GM18951 (cell line): ENCODE measurements at regions not wholly inside any gene's neighbourhood (a gene's known extent, or its start where the extent isn't known, plus 50 kb on each side); places are given as distances from the start of the nearest gene placed in this dataset.

Source experiments
- POLR2A ChIP-seq: IDR thresholded peaks from 4 replicates; pipeline ENCODE4 v1.6.1; 2011; ENCODE audit warnings: mild to moderate bottlenecking; ENCODE audit not compliant: insufficient read length, insufficient read depth; ENCODE audit errors: extremely low read depth
- in situ Hi-C: fragments of 300-500 bp; cut with MboI; formaldehyde crosslinking; loops from one replicate; pipeline ENCODE4 v1.12.0; 2022; ENCODE audit warnings: low sequenced_read_pairs, mixed read lengths, inconsistent platforms; ENCODE audit not compliant: unreplicated experiment

DNA sequence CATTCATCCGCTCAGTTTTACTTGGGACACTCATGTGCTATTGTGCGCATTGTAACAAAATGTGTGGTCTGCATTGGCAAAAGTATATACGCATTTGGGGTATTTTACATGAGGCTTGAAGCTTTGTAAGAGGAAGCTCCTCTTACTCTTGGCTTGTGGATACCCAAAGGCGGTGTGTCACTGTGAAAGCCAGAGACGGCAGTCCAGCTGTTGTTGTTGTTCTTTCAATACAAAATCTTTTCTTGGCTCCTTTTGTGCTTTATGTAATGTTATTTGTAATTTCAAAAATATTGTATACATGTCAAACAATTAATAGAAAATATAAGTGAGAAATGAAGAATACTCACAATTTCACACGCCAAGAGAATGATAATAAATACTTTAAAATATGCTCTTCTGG, 128.3 kb upstream of the MOCS2 start:
- TF ChIP-seq POLR2A: no peak
- in situ Hi-C loops: no loop called here

DNA sequence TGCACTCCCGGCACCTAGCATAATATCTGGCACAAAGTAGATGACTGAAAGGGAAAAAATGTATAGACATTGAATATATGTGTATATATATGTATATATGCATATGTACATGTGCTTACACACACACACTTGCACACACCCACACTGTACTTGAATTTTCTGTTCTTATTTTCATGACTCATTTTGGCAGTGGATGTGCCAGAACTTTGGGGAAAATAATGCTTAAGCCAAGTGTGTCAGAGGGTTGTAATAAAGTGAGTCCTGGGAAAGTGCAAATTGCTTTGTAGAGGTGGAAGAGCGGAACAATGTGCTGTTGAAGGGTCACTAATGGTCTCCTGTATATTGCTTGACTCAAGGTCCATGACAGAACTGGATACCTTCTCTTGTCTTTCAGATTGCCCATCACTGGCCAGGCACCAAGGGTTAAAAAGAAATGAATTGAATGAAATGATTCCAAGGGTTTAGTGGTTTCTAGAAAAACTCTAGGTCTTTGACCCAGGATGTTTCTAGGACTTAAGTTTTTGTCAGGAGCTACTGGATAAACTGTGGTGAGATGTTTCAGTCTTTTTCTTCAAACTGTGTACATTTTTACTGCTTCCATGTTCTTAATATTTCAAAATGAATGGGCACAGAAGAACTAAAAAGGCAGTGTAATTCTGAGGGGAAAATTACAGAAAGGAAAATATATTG, 129.9 kb upstream of the MOCS2 start:
- in situ Hi-C loops: no loop called here
- no peak for TF ChIP-seq POLR2A

DNA sequence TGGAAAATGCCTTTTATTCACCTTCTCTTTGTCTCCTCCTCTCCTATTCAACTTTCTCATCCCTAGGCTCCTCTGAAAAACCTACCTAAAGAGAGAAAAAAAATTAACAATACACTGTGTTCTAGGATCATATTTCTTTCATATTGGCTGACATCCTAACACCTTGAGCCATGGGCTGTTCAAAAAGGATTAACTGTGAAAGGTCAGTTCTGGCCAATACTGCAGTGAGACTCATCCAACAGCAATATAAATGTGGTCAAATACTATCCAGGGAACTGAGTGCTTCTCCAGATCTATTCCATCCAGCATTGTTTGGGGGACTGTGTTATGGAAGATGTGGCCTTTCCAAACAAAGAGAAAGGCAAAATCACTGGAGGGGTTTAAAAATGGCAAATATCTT, 131.1 kb upstream of the MOCS2 start:
- in situ Hi-C loops: no loop called here
- TF ChIP-seq POLR2A: no peak

- TF ChIP-seq POLR2A: no peak
- in situ Hi-C loops: no loop called here
Measured at GRCh38 chr5:53241572-53241971, 132.0 kb upstream of the MOCS2 start.

- in situ Hi-C loops: no loop called here
- no peak for TF ChIP-seq POLR2A
Measured at GRCh38 chr5:53243403-53243802, 133.8 kb upstream of the MOCS2 start.

DNA sequence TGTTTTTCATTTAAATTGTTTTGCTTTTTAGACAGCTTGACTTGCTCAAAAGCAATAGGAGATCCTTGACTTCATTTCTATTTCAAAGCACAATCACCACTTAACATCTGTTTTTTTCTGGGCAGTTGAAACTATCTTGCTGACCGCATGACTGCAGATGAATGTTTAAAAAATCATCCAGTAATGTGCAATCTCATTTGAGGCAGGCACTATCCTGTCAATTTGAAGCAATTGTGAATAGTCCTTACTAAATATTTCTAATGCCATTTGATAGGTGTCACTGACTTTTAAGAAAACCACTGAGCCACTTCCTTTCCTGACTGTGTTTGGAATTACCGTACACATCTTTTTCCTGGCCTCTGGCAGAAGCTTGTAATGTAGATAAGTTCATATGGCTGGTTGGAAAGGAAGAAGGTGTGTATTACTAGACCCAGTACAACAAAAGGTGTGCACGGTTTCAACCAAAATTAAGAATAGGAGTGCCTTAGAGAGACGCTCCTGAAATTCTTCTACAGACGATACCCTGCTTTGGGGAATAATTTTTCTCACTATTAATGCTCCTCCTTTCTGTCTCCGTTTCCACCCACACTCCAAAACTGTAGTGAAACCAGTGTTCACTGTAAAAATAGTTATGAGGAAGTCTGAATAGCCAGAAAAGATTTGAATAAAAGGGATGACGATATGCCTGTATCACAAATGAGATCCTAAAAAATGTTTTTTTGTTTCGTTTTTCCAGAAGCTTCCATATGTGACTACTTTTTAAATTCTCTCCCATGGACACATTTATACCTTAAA, 136.7 kb upstream of the MOCS2 start:
- in situ Hi-C loops: no loop called here
- no peak for TF ChIP-seq POLR2A

DNA sequence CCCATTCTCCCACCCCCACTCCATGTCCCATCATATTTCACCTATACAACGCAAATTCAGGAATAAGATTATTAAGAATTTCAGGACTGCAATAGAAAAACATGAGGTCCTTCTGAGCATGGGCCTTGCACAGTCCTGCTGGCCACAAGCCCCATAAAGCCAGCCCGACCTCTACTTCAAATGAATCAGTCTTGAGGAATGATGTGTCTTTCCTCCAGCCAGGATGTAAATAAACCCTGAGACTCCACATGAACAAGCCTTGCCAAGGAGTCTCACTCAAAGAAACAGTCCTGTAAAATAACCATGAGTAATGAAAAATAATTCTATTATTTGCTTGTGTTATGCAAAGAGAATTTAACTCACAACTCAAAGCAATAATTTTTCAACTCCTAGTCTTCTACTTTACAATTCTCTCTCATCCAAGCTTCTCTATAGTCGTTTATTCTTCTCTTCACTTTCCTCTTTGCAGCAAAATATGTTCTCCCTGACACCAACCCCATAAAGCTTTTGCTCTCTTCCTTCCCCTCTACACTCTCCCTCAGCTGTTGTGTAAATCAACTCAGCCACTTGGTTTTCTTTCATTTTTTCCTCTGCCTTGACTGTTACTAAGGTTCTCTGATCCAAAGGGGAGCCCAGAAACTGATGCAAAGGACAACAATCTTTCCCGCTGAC, 140.1 kb upstream of the MOCS2 start:
- in situ Hi-C loops: no loop called here
- TF ChIP-seq POLR2A: no peak

- TF ChIP-seq POLR2A: no peak
- in situ Hi-C loops: no loop called here
Measured at GRCh38 chr5:53250201-53250550, 140.6 kb upstream of the MOCS2 start.

GRCh38 chr5:53253421-53253871, 143.9 kb upstream of the MOCS2 start:
- in situ Hi-C loops: no loop called here
- no peak for TF ChIP-seq POLR2A

- TF ChIP-seq POLR2A: no peak
- in situ Hi-C loops: no loop called here
Measured at GRCh38 chr5:53256746-53257145, 147.2 kb upstream of the MOCS2 start.

DNA sequence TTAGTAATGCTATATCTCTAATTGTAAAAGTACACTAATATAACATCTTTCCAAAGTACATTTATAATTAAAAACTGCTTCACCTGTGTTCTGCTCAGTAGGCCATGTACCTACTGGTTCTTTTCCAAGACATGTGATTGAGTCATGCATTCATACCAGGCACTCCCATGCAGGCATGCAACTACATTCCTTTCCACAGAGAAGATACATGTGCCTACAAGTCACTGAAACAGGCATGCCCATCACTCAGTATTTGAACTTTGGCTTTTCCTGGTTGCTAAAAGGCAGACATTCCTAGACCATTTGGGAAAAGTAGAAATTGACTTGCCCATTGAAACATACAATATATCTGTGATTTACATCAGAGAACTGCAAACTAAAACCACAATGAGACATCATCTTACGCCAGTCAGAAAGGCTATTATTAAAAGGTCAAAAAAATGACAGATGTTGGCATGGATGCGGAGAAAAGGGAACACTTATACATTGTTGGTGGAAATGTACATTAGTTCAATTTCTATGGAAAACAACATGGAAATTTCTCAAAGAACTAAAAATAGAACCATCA, 148.3 kb upstream of the MOCS2 start:
- in situ Hi-C loops: no loop called here
- TF ChIP-seq POLR2A: no peak

DNA sequence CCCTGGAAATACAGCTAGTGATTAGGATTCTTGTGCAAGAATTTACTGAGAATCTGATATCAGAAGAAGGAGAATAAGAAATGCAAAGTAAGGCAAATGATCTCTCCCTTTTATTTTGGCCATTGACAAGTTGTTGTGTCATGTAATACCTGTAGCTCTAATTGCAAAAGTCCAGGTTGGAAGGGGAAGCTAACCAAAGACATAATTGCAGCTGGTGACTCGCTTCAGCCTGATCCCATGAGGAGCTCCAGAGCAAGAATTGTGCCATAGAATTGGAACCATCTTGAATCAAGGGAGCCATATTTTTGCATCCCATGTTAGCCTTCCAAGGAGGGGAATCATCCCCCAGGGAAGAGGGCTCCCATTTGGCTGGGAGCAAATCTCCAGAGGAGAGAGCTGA, 149.6 kb upstream of the MOCS2 start:
- in situ Hi-C loops: no loop called here
- TF ChIP-seq POLR2A: no peak

GRCh38 chr5:53260446-53260845, 150.9 kb upstream of the MOCS2 start:
- no peak for TF ChIP-seq POLR2A
- in situ Hi-C loops: no loop called here
